ENCODE measurements at regions not wholly inside any gene's neighbourhood (a gene's known extent, or its start where the extent isn't known, plus 50 kb on each side); places are given as distances from the start of the nearest gene placed in this dataset.

- DNase-seq = peak; percentile 1
These were observed 69.9 kb upstream of the CNTN1 start for GRCh38 chr12:40622246-40622838.

DNA sequence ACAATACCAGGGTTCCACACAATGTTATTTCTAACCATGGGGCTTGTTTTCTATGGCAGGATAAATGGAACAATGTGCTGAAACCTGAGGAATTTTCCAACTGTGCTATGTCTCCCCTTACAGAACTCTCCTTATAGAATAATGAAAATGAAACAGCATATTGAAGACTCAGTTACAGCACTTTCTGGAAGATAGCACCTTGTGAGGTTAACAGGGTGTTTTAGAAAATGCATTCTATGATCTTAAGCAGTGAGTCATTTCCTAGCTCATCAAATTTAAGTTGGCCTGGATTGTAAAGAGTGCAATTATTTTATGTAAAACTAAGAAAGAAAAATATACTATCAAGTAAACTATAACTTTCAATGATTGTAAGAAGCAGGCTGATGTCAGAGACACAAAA, 60.1 kb upstream of the CNTN1 start:
- no peak for DNase-seq

- DNase-seq = no peak
These were observed 59.3 kb upstream of the CNTN1 start for GRCh38 chr12:40632933-40633332.

- DNase-seq = no peak
These were observed 57.6 kb upstream of the CNTN1 start for GRCh38 chr12:40634517-40635131.

GRCh38 chr12:40635141-40635731, 57.0 kb upstream of the CNTN1 start:
- no peak for DNase-seq

Data from NCI-H2107 (cell line).